Left ventricle myocardium inferior (tissue), 1 donor: ENCODE measurements at regions not wholly inside any gene's neighbourhood (a gene's known extent, or its start where the extent isn't known, plus 50 kb on each side); places are given as distances from the start of the nearest gene placed in this dataset.

Experiments used
- DNase-seq: peaks from one replicate; pipeline ENCODE4 v3.0.0-alpha.2; 2020
- H3K27ac ChIP-seq: fragments of 200-600 bp; replicated peaks from 2 replicates; pipeline ENCODE4 v1.8.0; 2021
- H3K27me3 ChIP-seq: fragments of 200-600 bp; 2 replicates; pipeline ENCODE4 v1.8.0; 2021; ENCODE audit warnings: low read depth
- H3K36me3 ChIP-seq: fragments of 200-600 bp; 2 replicates; pipeline ENCODE4 v1.8.0; 2021
- H3K4me1 ChIP-seq: fragments of 200-600 bp; 2 replicates; pipeline ENCODE4 v1.8.0; 2021
- H3K4me3 ChIP-seq: fragments of 200-600 bp; 2 replicates; pipeline ENCODE4 v1.8.0; 2021; ENCODE audit warnings: mild to moderate bottlenecking, moderate library complexity
- H3K9me3 ChIP-seq: fragments of 200-600 bp; replicated peaks from 2 replicates; pipeline ENCODE4 v1.8.0; 2021
- CTCF ChIP-seq: fragments of 200-600 bp; IDR thresholded peaks from 2 replicates; pipeline ENCODE4 v1.8.0; 2021; ENCODE audit warnings: antibody characterized with exemption, mild to moderate bottlenecking, borderline replicate concordance
- intact Hi-C: fragments of 100-400 bp; cut with micrococcal nuclease; formaldehyde crosslinking; loops from one replicate; pipeline ENCODE4 v1.11.0; 2022
- donor health status: DM: no; HTN: yes; CAD: no; lungs with severe emphysema.

- H3K4me3 ChIP-seq, result no peak overlapping the region
- H3K4me1 ChIP-seq, result peaks cover 13% of the 10 kb centered on the region
- peaks cover 5% of the 10 kb centered on the region for H3K9me3 ChIP-seq
- TF ChIP-seq CTCF, result peak; percentile 75
- no peaks in the 10 kb centered on the region for H3K27me3 ChIP-seq
- intact Hi-C loops, result loop anchor here (5.0 kb wide), 2 partner anchors 156 to 376 kb away; no protein-coding TSS in a partner anchor
- DNase-seq, result no peak
- H3K27ac ChIP-seq, result peak overlapping the region; percentile 7
- H3K36me3 ChIP-seq, result no peaks in the 10 kb centered on the region
Measured at GRCh38 chr2:196453613-196454047, 185.9 kb upstream of the CCDC150 start.

- intact Hi-C loops, result loop anchor here (5.0 kb wide), 2 partner anchors 157 to 377 kb away; no protein-coding TSS in a partner anchor
- Histone ChIP-seq H3K9me3 (peaks cover 5% of the 10 kb centered on the region), H3K36me3 (no peaks in the 10 kb centered on the region), H3K4me3 (no peak overlapping the region), H3K27ac (no peak overlapping the region), H3K27me3 (no peaks in the 10 kb centered on the region), H3K4me1 (peaks cover 13% of the 10 kb centered on the region)
- TF ChIP-seq CTCF, result no peak
- no peak for DNase-seq
Measured at GRCh38 chr2:196454492-196454891, 185.0 kb upstream of the CCDC150 start.

GRCh38 chr2:196459539-196459938 lies 180.0 kb upstream of the CCDC150 start:
- no peaks in the 10 kb centered on the region for H3K36me3 ChIP-seq
- no peak overlapping the region for H3K4me3 ChIP-seq
- TF ChIP-seq CTCF, result no peak
- H3K27me3 ChIP-seq, result no peaks in the 10 kb centered on the region
- intact Hi-C loops, result no loop called here
- no peak for DNase-seq
- no peaks in the 10 kb centered on the region for H3K4me1 ChIP-seq
- peaks cover 1% of the 10 kb centered on the region for H3K9me3 ChIP-seq
- H3K27ac ChIP-seq, result no peak overlapping the region

GRCh38 chr2:196463706-196464105 lies 175.8 kb upstream of the CCDC150 start:
- Histone ChIP-seq H3K4me3 (no peak overlapping the region), H3K27me3 (no peaks in the 10 kb centered on the region), H3K9me3 (no peaks in the 10 kb centered on the region), H3K27ac (no peak overlapping the region), H3K4me1 (peaks cover 8% of the 10 kb centered on the region), H3K36me3 (no peaks in the 10 kb centered on the region)
- DNase-seq, result no peak
- intact Hi-C loops, result no loop called here
- TF ChIP-seq CTCF, result no peak

- intact Hi-C loops, result no loop called here
Measured at GRCh38 chr2:196464311-196464710, 175.2 kb upstream of the CCDC150 start.

More at GRCh38 chr2:196464311-196464710, 175.2 kb upstream of the CCDC150 start:
- no peak for TF ChIP-seq CTCF
- no peaks in the 10 kb centered on the region for H3K9me3 ChIP-seq
- DNase-seq, result no peak
- H3K4me3 ChIP-seq, result no peak overlapping the region
- H3K27ac ChIP-seq, result no peak overlapping the region
- H3K36me3 ChIP-seq, result no peaks in the 10 kb centered on the region
- H3K4me1 ChIP-seq, result peaks cover 8% of the 10 kb centered on the region
- H3K27me3 ChIP-seq, result no peaks in the 10 kb centered on the region
